IMR-90 (cell line): ENCODE measurements at regions not wholly inside any gene's neighbourhood (a gene's known extent, or its start where the extent isn't known, plus 50 kb on each side); places are given as distances from the start of the nearest gene placed in this dataset.

ENCODE experiments used
- ATAC-seq: fragments of 200-7000 bp; cut with Tn5 transposase; 2 replicates; pipeline ENCODE4 v1.9.1; 2020; ENCODE audit warnings: low read depth, mild to moderate bottlenecking, moderate library complexity
- BruUV-seq: library from RNA; stranded (reverse); fragments of 400-500 nt; replicated peaks from 2 replicates; lab custom pipeline; 2021; lab: Mats Ljungman, UMichigan
- CTCF ChIA-PET: fragments of 300-600 bp; formaldehyde crosslinking; extraction: SDS; loops from one replicate; lab custom pipeline; 2021; ENCODE audit warnings: antibody characterized with exemption; lab: Yijun Ruan, JAX
- POLR2A ChIA-PET: fragments of 300-600 bp; sonication (Branson Sonifier 250); formaldehyde crosslinking; loops from one replicate; lab custom pipeline; 2022; ENCODE audit warnings: antibody characterized with exemption; ENCODE audit not compliant: unreplicated experiment; lab: Charles Lee
- DNase-seq: peaks from one replicate; pipeline ENCODE4 v3.0.0; 2013
- H2AFZ ChIP-seq: replicated peaks from 2 replicates; pipeline ENCODE3; 2013; ENCODE audit warnings: low read length, mild to moderate bottlenecking; ENCODE audit not compliant: poor library complexity
- H2AK5ac ChIP-seq: 2 replicates; pipeline ENCODE4 v1.6.1; 2013; ENCODE audit warnings: low read depth, low read length, inconsistent platforms
- H2AK9ac ChIP-seq: replicated peaks from 2 replicates; pipeline ENCODE3; 2013; ENCODE audit warnings: mild to moderate bottlenecking, low read depth, low read length, moderate library complexity; ENCODE audit not compliant: poor library complexity
- H2BK120ac ChIP-seq: 2 replicates; pipeline ENCODE4 v1.6.1; 2013; ENCODE audit warnings: low read depth, low read length, inconsistent platforms
- H2BK15ac ChIP-seq: 3 replicates; pipeline ENCODE4 v1.6.1; 2013; ENCODE audit warnings: low read depth, low read length, inconsistent platforms
- H2BK20ac ChIP-seq: 2 replicates; pipeline ENCODE4 v1.6.1; 2013; ENCODE audit warnings: low read depth, mild to moderate bottlenecking, inconsistent platforms, low read length, moderate library complexity
- H2BK5ac ChIP-seq: 2 replicates; pipeline ENCODE4 v1.6.1; 2013; ENCODE audit warnings: mild to moderate bottlenecking, low read depth, low read length, inconsistent platforms; ENCODE audit not compliant: poor library complexity, severe bottlenecking
- H3K14ac ChIP-seq: replicated peaks from 2 replicates; pipeline ENCODE4 v1.6.1; 2013; ENCODE audit warnings: low read depth, low read length, inconsistent platforms
- H3K18ac ChIP-seq: 2 replicates; pipeline ENCODE4 v1.6.1; 2013; ENCODE audit warnings: low read depth, low read length, control low read depth
- H3K23ac ChIP-seq: 2 replicates; pipeline ENCODE4 v1.6.1; 2013; ENCODE audit warnings: low read depth, low read length, inconsistent platforms
- H3K27ac ChIP-seq: 2 replicates; pipeline ENCODE4 v1.5.1; 2013; ENCODE audit warnings: mild to moderate bottlenecking, control low read depth, low read length; ENCODE audit not compliant: insufficient read depth
- H3K27me3 ChIP-seq: 2 replicates; pipeline ENCODE4 v1.6.1; 2013; ENCODE audit warnings: low read length; ENCODE audit not compliant: control insufficient read depth, insufficient read depth
- H3K36me3 ChIP-seq: 2 replicates; pipeline ENCODE4 v1.6.1; 2013; ENCODE audit warnings: low read length, mixed read lengths; ENCODE audit not compliant: control insufficient read depth, insufficient read depth
- H3K4ac ChIP-seq: 2 replicates; pipeline ENCODE4 v1.6.1; 2013; ENCODE audit warnings: low read depth, low read length, inconsistent platforms
- H3K4me1 ChIP-seq: 2 replicates; pipeline ENCODE4 v1.6.1; 2013; ENCODE audit warnings: low read length, mixed read lengths; ENCODE audit not compliant: control insufficient read depth, insufficient read depth
- H3K4me2 ChIP-seq: 2 replicates; pipeline ENCODE4 v1.6.1; 2013; ENCODE audit warnings: low read depth, mild to moderate bottlenecking, control low read depth, low read length, moderate library complexity
- H3K4me3 ChIP-seq: 2 replicates; pipeline ENCODE4 v1.5.1; 2013; ENCODE audit warnings: low read depth, mild to moderate bottlenecking, control low read depth, low read length, moderate library complexity; ENCODE audit not compliant: insufficient read depth
- H3K56ac ChIP-seq: 2 replicates; pipeline ENCODE4 v1.6.1; 2013; ENCODE audit warnings: low read length, inconsistent platforms; ENCODE audit not compliant: insufficient read depth; ENCODE audit errors: extremely low read depth
- H3K79me1 ChIP-seq, 2 experiments: 2 replicates each; pipeline ENCODE4 v1.6.1; 2013; ENCODE audit warnings: low read length in 2 of 2, inconsistent platforms in 1 of 2, low read depth in 1 of 2
- H3K9ac ChIP-seq: 2 replicates; pipeline ENCODE4 v1.6.1; 2013; ENCODE audit warnings: low read depth, low read length, control low read depth
- H3K9me1 ChIP-seq: 2 replicates; pipeline ENCODE4 v1.6.1; 2013; ENCODE audit warnings: low read length, inconsistent platforms; ENCODE audit not compliant: insufficient read depth
- H3K9me3 ChIP-seq: 2 replicates; pipeline ENCODE4 v1.6.1; 2013; ENCODE audit warnings: low read length; ENCODE audit not compliant: control insufficient read depth, insufficient read depth
- H4K20me1 ChIP-seq: 2 replicates; pipeline ENCODE4 v1.6.1; 2013; ENCODE audit warnings: low read length, inconsistent platforms; ENCODE audit not compliant: insufficient read depth
- H4K5ac ChIP-seq: 2 replicates; pipeline ENCODE4 v1.6.1; 2013; ENCODE audit warnings: mild to moderate bottlenecking, low read depth, low read length, control low read depth
- H4K8ac ChIP-seq, 2 experiments: 2 replicates each; pipeline ENCODE4 v1.6.1; 2013; ENCODE audit warnings: low read depth in 2 of 2, low read length in 2 of 2, control low read depth in 1 of 2, inconsistent platforms in 1 of 2
- H4K91ac ChIP-seq: 2 replicates; pipeline ENCODE4 v1.6.1; 2013; ENCODE audit warnings: low read depth, low read length, inconsistent platforms; ENCODE audit not compliant: insufficient read depth
- CEBPB ChIP-seq: IDR thresholded peaks from 2 replicates; pipeline ENCODE4 v1.6.1; 2012; ENCODE audit warnings: low read depth, low read length, improper control_type of control experiment
- CHD1 ChIP-seq: IDR thresholded peaks from 2 replicates; pipeline ENCODE4 v1.6.1; 2012; ENCODE audit warnings: low read depth, low read length, improper control_type of control experiment
- CTCF ChIP-seq: conservative IDR thresholded peaks from 2 replicates; pipeline ENCODE4 v1.5.1; 2012; ENCODE audit warnings: mild to moderate bottlenecking, low read depth, low read length, improper control_type of control experiment
- MAZ ChIP-seq: IDR thresholded peaks from 2 replicates; pipeline ENCODE4 v1.6.1; 2012; ENCODE audit warnings: low read depth, mild to moderate bottlenecking, low read length, improper control_type of control experiment, moderate library complexity, borderline replicate concordance
- USF2 ChIP-seq: fragments of 150-350 bp; IDR thresholded peaks from 2 replicates; pipeline ENCODE4 v1.6.1; 2017; ENCODE audit warnings: mild to moderate bottlenecking, antibody characterized with exemption, low read length, low read depth
- WGBS, 2 experiments: methylation state at CpG; one replicate each; pipeline versions ENCODE4 v1.1.5 to v1.1.7; 2013; ENCODE audit warnings: missing lambda C conversion rate in 2 of 2; ENCODE audit not compliant: insufficient read length in 1 of 2; ENCODE audit errors: extremely low coverage in 2 of 2; 5-methylcytosine and 5-hydroxymethylcytosine counted together
- dilution Hi-C: fragments of 300-500 bp; cut with HindIII; formaldehyde crosslinking; loops from one replicate; pipeline ENCODE4 v1.14.3; 2018; ENCODE audit warnings: low sequenced_read_pairs; ENCODE audit not compliant: unreplicated experiment
- in situ Hi-C: fragments of 300-500 bp; cut with MboI; formaldehyde crosslinking; loops from 3 replicates; pipeline ENCODE4 v1.14.3; 2019; ENCODE audit warnings: low sequenced_read_pairs, inconsistent platforms, mixed read lengths
- intact Hi-C: fragments of 100-400 bp; cut with micrococcal nuclease; formaldehyde crosslinking; loops from 2 replicates; pipeline ENCODE4 v1.10.0; 2022
- TF ChIP-seq, protein P1 (sequence below): fragments of 150-350 bp; IDR thresholded peaks from 2 replicates; pipeline ENCODE4 v1.6.1; 2016; ENCODE audit warnings: low read depth, mild to moderate bottlenecking, low read length, moderate library complexity, borderline replicate concordance

- no peak overlapping the region for H2AK9ac ChIP-seq
- no peak overlapping the region for H3K4me2 ChIP-seq
- no peak for ATAC-seq
- H4K8ac ChIP-seq: no peak overlapping the region
- no peak overlapping the region for H3K18ac ChIP-seq
- H3K23ac ChIP-seq: no peak overlapping the region
- H3K9me3 ChIP-seq: no peaks in the 10 kb centered on the region
- no peak for DNase-seq
- no peak overlapping the region for H3K14ac ChIP-seq
- H2BK15ac ChIP-seq: no peak overlapping the region
- no peak overlapping the region for H2AK5ac ChIP-seq
- TF ChIP-seq CHD1 (no peak), CTCF (no peak), USF2 (no peak), MAZ (no peak), CEBPB (no peak)
- TF ChIP-seq, protein P1, sequence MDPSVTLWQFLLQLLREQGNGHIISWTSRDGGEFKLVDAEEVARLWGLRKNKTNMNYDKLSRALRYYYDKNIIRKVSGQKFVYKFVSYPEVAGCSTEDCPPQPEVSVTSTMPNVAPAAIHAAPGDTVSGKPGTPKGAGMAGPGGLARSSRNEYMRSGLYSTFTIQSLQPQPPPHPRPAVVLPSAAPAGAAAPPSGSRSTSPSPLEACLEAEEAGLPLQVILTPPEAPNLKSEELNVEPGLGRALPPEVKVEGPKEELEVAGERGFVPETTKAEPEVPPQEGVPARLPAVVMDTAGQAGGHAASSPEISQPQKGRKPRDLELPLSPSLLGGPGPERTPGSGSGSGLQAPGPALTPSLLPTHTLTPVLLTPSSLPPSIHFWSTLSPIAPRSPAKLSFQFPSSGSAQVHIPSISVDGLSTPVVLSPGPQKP: no peak
- H3K27me3 ChIP-seq: no peaks in the 10 kb centered on the region
- H3K56ac ChIP-seq: no peak overlapping the region
- CTCF ChIA-PET: no interaction called here
- no TSS peak for BruUV-seq
- WGBS, 2 experiments: no CpG with 5 or more reads among the region's 3 CpGs
- no peak overlapping the region for H2BK120ac ChIP-seq
- no peak overlapping the region for H2BK20ac ChIP-seq
- H2AFZ ChIP-seq: no peak overlapping the region
- POLR2A ChIA-PET: no interaction called here
- H3K4me1 ChIP-seq: no peaks in the 10 kb centered on the region
- no peak overlapping the region for H3K27ac ChIP-seq
- H3K79me1 ChIP-seq: no peaks in the 10 kb centered on the region
- H3K9ac ChIP-seq: no peak overlapping the region
- dilution Hi-C loops (no loop called here), intact Hi-C loops (no loop called here), in situ Hi-C loops (no loop called here)
- H4K20me1 ChIP-seq: no peaks in the 10 kb centered on the region
- H4K91ac ChIP-seq: no peak overlapping the region
- no peak overlapping the region for H2BK5ac ChIP-seq
- H3K4me3 ChIP-seq: no peak overlapping the region
- H3K4ac ChIP-seq: no peak overlapping the region
- H3K36me3 ChIP-seq: no peaks in the 10 kb centered on the region
- H4K5ac ChIP-seq: no peak overlapping the region
- no peaks in the 10 kb centered on the region for H3K9me1 ChIP-seq
Measured at GRCh38 chr3:145953316-145953715, 207.7 kb downstream of the PLOD2 start.
